ENCODE measurements at regions not wholly inside any gene's neighbourhood (a gene's known extent, or its start where the extent isn't known, plus 50 kb on each side); places are given as distances from the start of the nearest gene placed in this dataset.
"Not testable (repeated sequence)": the region's sequence is repeated elsewhere in the genome, so short reads cannot be mapped to it uniquely, and the experiment has no call there.

GRCh38 chr13:71355010-71355409 is 512.0 kb downstream of the DACH1 start:
- no peaks in the 10 kb centered on the region for H3K4me1 Mint-ChIP-seq (ENCODE audit: insufficient read depth, unreplicated experiment)
- intact Hi-C loops (cut with micrococcal nuclease) = no loop called here
- TF ChIP-seq CTCF (IDR thresholded peaks at IDR 0.05; ENCODE audit: unreplicated experiment) = no peak
- H3K27me3 Mint-ChIP-seq (ENCODE audit: insufficient read depth, unreplicated experiment) = peaks cover 48% of the 10 kb centered on the region
- no peak for DNase-seq (ENCODE audit: unreplicated experiment)
- CTCF ChIA-PET = interaction anchor here (0.6 kb wide), 1 partner anchor 1466 kb away, joined by 3 read pairs; no protein-coding TSS in a partner anchor
- no peak overlapping the region for H3K27ac Mint-ChIP-seq (ENCODE audit: low read depth, unreplicated experiment)
- H3K36me3 Mint-ChIP-seq (ENCODE audit: insufficient read depth, unreplicated experiment) = no peaks in the 10 kb centered on the region
- no TSS peak for BruUV-seq (replicated peaks)
- H3K9me3 Mint-ChIP-seq (ENCODE audit: unreplicated experiment) = no peaks in the 10 kb centered on the region
- H3K4me3 Mint-ChIP-seq (ENCODE audit: unreplicated experiment) = no peak overlapping the region
- POLR2A ChIA-PET = no interaction called here

- BruUV-seq (replicated peaks) = no TSS peak
- no peaks in the 10 kb centered on the region for H3K9me3 Mint-ChIP-seq (ENCODE audit: unreplicated experiment)
- H3K27ac Mint-ChIP-seq (ENCODE audit: low read depth, unreplicated experiment) = no peak overlapping the region
- CTCF ChIA-PET = no interaction called here
- peaks cover 70% of the 10 kb centered on the region for H3K27me3 Mint-ChIP-seq (ENCODE audit: insufficient read depth, unreplicated experiment)
- no peak overlapping the region for H3K4me3 Mint-ChIP-seq (ENCODE audit: unreplicated experiment)
- no peaks in the 10 kb centered on the region for H3K4me1 Mint-ChIP-seq (ENCODE audit: insufficient read depth, unreplicated experiment)
- no peaks in the 10 kb centered on the region for H3K36me3 Mint-ChIP-seq (ENCODE audit: insufficient read depth, unreplicated experiment)
- POLR2A ChIA-PET = no interaction called here
- intact Hi-C loops (cut with micrococcal nuclease) = no loop called here
- no peak for DNase-seq (ENCODE audit: unreplicated experiment)
- no peak for TF ChIP-seq CTCF (IDR thresholded peaks at IDR 0.05; ENCODE audit: unreplicated experiment)
These were observed 516.1 kb downstream of the DACH1 start for GRCh38 chr13:71350886-71351285.

GRCh38 chr13:71345856-71346255 is 521.1 kb downstream of the DACH1 start:
- DNase-seq (ENCODE audit: unreplicated experiment); H3K9me3 Mint-ChIP-seq (ENCODE audit: unreplicated experiment); intact Hi-C loops (cut with micrococcal nuclease); H3K4me1 Mint-ChIP-seq (ENCODE audit: insufficient read depth, unreplicated experiment); BruUV-seq (replicated peaks); H3K36me3 Mint-ChIP-seq (ENCODE audit: insufficient read depth, unreplicated experiment); H3K27ac Mint-ChIP-seq (ENCODE audit: low read depth, unreplicated experiment); CTCF ChIA-PET; H3K4me3 Mint-ChIP-seq (ENCODE audit: unreplicated experiment): not testable (repeated sequence)
- H3K27me3 Mint-ChIP-seq (ENCODE audit: insufficient read depth, unreplicated experiment) = peaks cover 73% of the 10 kb centered on the region
- POLR2A ChIA-PET = interaction anchor here (0.9 kb wide), 1 partner anchor 34 kb away, joined by 3 read pairs; no protein-coding TSS in a partner anchor

GRCh38 chr13:71339736-71340135 is 527.3 kb downstream of the DACH1 start:
- intact Hi-C loops (cut with micrococcal nuclease) = no loop called here
- H3K27ac Mint-ChIP-seq (ENCODE audit: low read depth, unreplicated experiment) = no peak overlapping the region
- no peak overlapping the region for H3K4me3 Mint-ChIP-seq (ENCODE audit: unreplicated experiment)
- no peak for TF ChIP-seq CTCF (IDR thresholded peaks at IDR 0.05; ENCODE audit: unreplicated experiment)
- peaks cover 35% of the 10 kb centered on the region for H3K27me3 Mint-ChIP-seq (ENCODE audit: insufficient read depth, unreplicated experiment)
- ChIA-PET CTCF (no interaction called here), POLR2A (no interaction called here)
- no peaks in the 10 kb centered on the region for H3K9me3 Mint-ChIP-seq (ENCODE audit: unreplicated experiment)
- H3K36me3 Mint-ChIP-seq (ENCODE audit: insufficient read depth, unreplicated experiment) = no peaks in the 10 kb centered on the region
- H3K4me1 Mint-ChIP-seq (ENCODE audit: insufficient read depth, unreplicated experiment) = no peaks in the 10 kb centered on the region
- no TSS peak for BruUV-seq (replicated peaks)
- no peak for DNase-seq (ENCODE audit: unreplicated experiment)

GRCh38 chr13:71339005-71339404 is 528.0 kb downstream of the DACH1 start:
- Mint-ChIP-seq H3K36me3 (ENCODE audit: insufficient read depth, unreplicated experiment) (no peaks in the 10 kb centered on the region), H3K27ac (ENCODE audit: low read depth, unreplicated experiment) (no peak overlapping the region), H3K4me3 (ENCODE audit: unreplicated experiment) (no peak overlapping the region), H3K9me3 (ENCODE audit: unreplicated experiment) (no peaks in the 10 kb centered on the region), H3K4me1 (ENCODE audit: insufficient read depth, unreplicated experiment) (no peaks in the 10 kb centered on the region), H3K27me3 (ENCODE audit: insufficient read depth, unreplicated experiment) (peaks cover 42% of the 10 kb centered on the region)
- no peak for DNase-seq (ENCODE audit: unreplicated experiment)
- BruUV-seq (replicated peaks) = no TSS peak
- intact Hi-C loops (cut with micrococcal nuclease) = no loop called here
- POLR2A ChIA-PET = no interaction called here
- CTCF ChIA-PET = no interaction called here
- no peak for TF ChIP-seq CTCF (IDR thresholded peaks at IDR 0.05; ENCODE audit: unreplicated experiment)

All from MCF 10A (cell line).